Stimulated activated CD8-positive, alpha-beta memory T cell treated with anti-CD3 and anti-CD28 coated beads, Interleukin-7, amount 100 ng/mL, for 48 hours (primary cell): ENCODE measurements at regions not wholly inside any gene's neighbourhood (a gene's known extent, or its start where the extent isn't known, plus 50 kb on each side); places are given as distances from the start of the nearest gene placed in this dataset.
"Not testable (repeated sequence)": the region's sequence is repeated elsewhere in the genome, so short reads cannot be mapped to it uniquely, and the experiment has no call there.

Source experiments
- DNase-seq, 2 donors: peaks; one replicate each; pipeline ENCODE4 v3.0.0-alpha.2; 2020; ENCODE audit warnings: low read depth in 1 of 2; ENCODE audit errors: extremely low read depth in 1 of 2

GRCh38 chr1:199474738-199475137 is 552.8 kb upstream of the NR5A2 start:
- no peak for DNase-seq

- DNase-seq = no peak
Measured at GRCh38 chr1:199482426-199482825, 545.1 kb upstream of the NR5A2 start.

- DNase-seq = no peak
Measured at GRCh38 chr1:199489594-199489993, 537.9 kb upstream of the NR5A2 start.

GRCh38 chr1:199490769-199491527 is 536.6 kb upstream of the NR5A2 start:
- DNase-seq = no peak

- DNase-seq = no peak
Measured at GRCh38 chr1:199495432-199495831, 532.1 kb upstream of the NR5A2 start.

- not testable (repeated sequence) for DNase-seq
Measured at GRCh38 chr1:199498802-199499201, 528.7 kb upstream of the NR5A2 start.

- no peak for DNase-seq
Measured at GRCh38 chr1:199508072-199508471, 519.4 kb upstream of the NR5A2 start.

GRCh38 chr1:199508653-199509052 is 518.9 kb upstream of the NR5A2 start:
- DNase-seq = no peak

GRCh38 chr1:199509456-199509855 is 518.1 kb upstream of the NR5A2 start:
- no peak for DNase-seq

- no peak for DNase-seq
Measured at GRCh38 chr1:199510314-199510713, 517.2 kb upstream of the NR5A2 start.

GRCh38 chr1:199512037-199512710 is 515.3 kb upstream of the NR5A2 start:
- no peak for DNase-seq

GRCh38 chr1:199515261-199515660 is 512.2 kb upstream of the NR5A2 start:
- DNase-seq = no peak

- no peak for DNase-seq
Measured at GRCh38 chr1:199522338-199522737, 505.2 kb upstream of the NR5A2 start.

GRCh38 chr1:199522936-199523335 is 504.6 kb upstream of the NR5A2 start:
- no peak for DNase-seq

- no peak for DNase-seq
Measured at GRCh38 chr1:199529324-199529723, 498.2 kb upstream of the NR5A2 start.

GRCh38 chr1:199533361-199533760 is 494.1 kb upstream of the NR5A2 start:
- not testable (repeated sequence) for DNase-seq

GRCh38 chr1:199545780-199546179 is 481.7 kb upstream of the NR5A2 start:
- DNase-seq = no peak

- no peak for DNase-seq
Measured at GRCh38 chr1:199546323-199546722, 481.2 kb upstream of the NR5A2 start.

- DNase-seq = no peak
Measured at GRCh38 chr1:199549421-199549820, 478.1 kb upstream of the NR5A2 start.

- no peak for DNase-seq
Measured at GRCh38 chr1:199550199-199551065, 477.1 kb upstream of the NR5A2 start.

GRCh38 chr1:199551967-199552565 is 475.4 kb upstream of the NR5A2 start:
- peak in 1 of 2 donors; percentile 4 for DNase-seq
